Mesenchymal stem cell (in vitro differentiated cells and primary cell): ENCODE measurements at regions not wholly inside any gene's neighbourhood (a gene's known extent, or its start where the extent isn't known, plus 50 kb on each side); places are given as distances from the start of the nearest gene placed in this dataset.

Source experiments
- DNase-seq: peaks from one replicate; pipeline ENCODE4 v3.0.0-alpha.2; 2013
- H2AFZ ChIP-seq: one replicate; pipeline ENCODE4 v1.6.1; 2013; ENCODE audit warnings: low read depth, mild to moderate bottlenecking, control low read depth, inconsistent platforms, low read length, moderate library complexity
- H2AK5ac ChIP-seq: 2 replicates; pipeline ENCODE4 v1.6.1; 2013; ENCODE audit warnings: low read length, moderate library complexity, mild to moderate bottlenecking, inconsistent platforms; ENCODE audit not compliant: severe bottlenecking
- H2BK120ac ChIP-seq: one replicate; pipeline ENCODE4 v1.6.1; 2013; ENCODE audit warnings: low read depth, mild to moderate bottlenecking, inconsistent platforms, low read length, moderate library complexity
- H2BK12ac ChIP-seq, 2 experiments: one replicate each; pipeline ENCODE4 v1.6.1; 2013; ENCODE audit warnings: inconsistent platforms in 2 of 2, low read length in 2 of 2, mild to moderate bottlenecking in 2 of 2, moderate library complexity in 2 of 2, control low read depth in 1 of 2
- H2BK15ac ChIP-seq: one replicate; pipeline ENCODE4 v1.6.1; 2013; ENCODE audit warnings: mild to moderate bottlenecking, low read depth, inconsistent platforms; ENCODE audit not compliant: poor library complexity, severe bottlenecking
- H2BK5ac ChIP-seq: 2 replicates; pipeline ENCODE4 v1.6.1; 2013; ENCODE audit warnings: low read depth, mild to moderate bottlenecking, low read length, control low read depth, inconsistent platforms; ENCODE audit not compliant: poor library complexity, severe bottlenecking
- H3K14ac ChIP-seq, 2 experiments: one replicate each; pipeline ENCODE4 v1.6.1; 2013; ENCODE audit warnings: inconsistent platforms in 2 of 2, low read length in 2 of 2, control low read depth in 1 of 2, mild to moderate bottlenecking in 1 of 2, moderate library complexity in 1 of 2
- H3K18ac ChIP-seq, 2 experiments: one replicate each; pipeline ENCODE4 v1.6.1; 2013; ENCODE audit warnings: inconsistent platforms in 2 of 2, low read length in 2 of 2, control low read depth in 1 of 2, low read depth in 1 of 2, mild to moderate bottlenecking in 1 of 2
- H3K23ac ChIP-seq, 2 experiments: one replicate each; pipeline ENCODE4 v1.6.1; 2013; ENCODE audit warnings: inconsistent platforms in 2 of 2, low read length in 2 of 2, mild to moderate bottlenecking in 2 of 2, moderate library complexity in 2 of 2, control low read depth in 1 of 2
- H3K27ac ChIP-seq: 2 replicates; pipeline ENCODE4 v1.5.1; 2013; ENCODE audit warnings: mild to moderate bottlenecking, moderate library complexity, low read length, control low read depth, inconsistent platforms; ENCODE audit not compliant: poor library complexity, severe bottlenecking
- H3K27me3 ChIP-seq, 2 experiments: 2 replicates each; pipeline versions ENCODE4 v1.6.1 to v1.7.0; 2013; ENCODE audit warnings: low read length in 2 of 2, mild to moderate bottlenecking in 2 of 2, moderate library complexity in 2 of 2, control low read depth in 1 of 2, inconsistent platforms in 1 of 2; ENCODE audit not compliant: control insufficient read depth in 1 of 2, insufficient read depth in 1 of 2
- H3K36me3 ChIP-seq, 2 experiments: 2 replicates each; pipeline versions ENCODE4 v1.6.1 to v1.7.0; 2013; ENCODE audit warnings: low read length in 2 of 2, control low read depth in 1 of 2, inconsistent platforms in 1 of 2, low read depth in 1 of 2, mild to moderate bottlenecking in 1 of 2; ENCODE audit not compliant: insufficient read depth in 2 of 2, control insufficient read depth in 1 of 2
- H3K4ac ChIP-seq, 2 experiments: one replicate each; pipeline ENCODE4 v1.6.1; 2013; ENCODE audit warnings: inconsistent platforms in 2 of 2, low read length in 2 of 2, mild to moderate bottlenecking in 2 of 2, moderate library complexity in 2 of 2, control low read depth in 1 of 2, low read depth in 1 of 2
- H3K4me1 ChIP-seq: 2 replicates; pipeline ENCODE4 v1.6.1; 2013; ENCODE audit warnings: low read depth, low read length, control low read depth; ENCODE audit not compliant: control insufficient read depth, insufficient read depth
- H3K4me2 ChIP-seq: 2 replicates; pipeline ENCODE4 v1.6.1; 2013; ENCODE audit warnings: low read length, mild to moderate bottlenecking, inconsistent platforms; ENCODE audit not compliant: poor library complexity, severe bottlenecking
- H3K4me3 ChIP-seq, 2 experiments: 2 replicates each; pipeline versions ENCODE4 v1.5.1 to v1.7.0; 2013; ENCODE audit warnings: low read length in 2 of 2, mild to moderate bottlenecking in 2 of 2, control low read depth in 1 of 2, low read depth in 1 of 2; ENCODE audit not compliant: insufficient read depth in 1 of 2
- H3K79me1 ChIP-seq: replicated peaks from 2 replicates; pipeline ENCODE4 v1.6.1; 2013; ENCODE audit warnings: mild to moderate bottlenecking, control low read depth, low read length, inconsistent platforms; ENCODE audit not compliant: poor library complexity, severe bottlenecking
- H3K9ac ChIP-seq: 2 replicates; pipeline ENCODE4 v1.7.0; 2013; ENCODE audit warnings: mild to moderate bottlenecking, low read length, moderate library complexity
- H3K9me3 ChIP-seq: 2 replicates; pipeline ENCODE4 v1.7.0; 2013; ENCODE audit warnings: mild to moderate bottlenecking, low read length; ENCODE audit not compliant: control insufficient read depth
- H4K8ac ChIP-seq: one replicate; pipeline ENCODE4 v1.6.1; 2013; ENCODE audit warnings: inconsistent platforms, mild to moderate bottlenecking, low read length, moderate library complexity
- H4K91ac ChIP-seq: one replicate; pipeline ENCODE4 v1.6.1; 2013; ENCODE audit warnings: mild to moderate bottlenecking, low read length, inconsistent platforms
- WGBS: methylation state at CpG from one replicate; pipeline ENCODE4 v1.1.7; 2013; ENCODE audit warnings: mixed read lengths; 5-methylcytosine and 5-hydroxymethylcytosine counted together

- Histone ChIP-seq H3K4me2 (no peak overlapping the region), H3K4me1 (peaks cover 6% of the 10 kb centered on the region), H2BK12ac (no peak overlapping the region), H2AFZ (no peak overlapping the region), H3K9me3 (no peaks in the 10 kb centered on the region), H3K79me1 (no peaks in the 10 kb centered on the region), H2AK5ac (no peak overlapping the region), H3K18ac (no peak overlapping the region), H4K91ac (no peak overlapping the region), H3K23ac (no peak overlapping the region), H3K27ac (no peak overlapping the region), H2BK15ac (no peak overlapping the region), H3K36me3 (no peaks in the 10 kb centered on the region), H2BK5ac (no peak overlapping the region), H2BK120ac (no peak overlapping the region), H4K8ac (no peak overlapping the region), H3K9ac (no peak overlapping the region), H3K4ac (no peak overlapping the region), H3K14ac (no peak overlapping the region), H3K4me3 (no peak overlapping the region), H3K27me3 (no peaks in the 10 kb centered on the region)
- WGBS: no CpG with 5 or more reads among the region's 2 CpGs
- DNase-seq: no peak
Measured at GRCh38 chr4:130628531-130628930, 1532.6 kb downstream of the C4orf33 start.

GRCh38 chr4:130632731-130633604 lies 1537.0 kb downstream of the C4orf33 start:
- Histone ChIP-seq H3K27ac (peak overlapping the region; percentile 61), H2BK12ac (no peak overlapping the region), H3K18ac (no peak overlapping the region), H2BK120ac (no peak overlapping the region), H3K36me3 (no peaks in the 10 kb centered on the region), H2AFZ (no peak overlapping the region), H3K4me1 (peaks cover 6% of the 10 kb centered on the region), H4K91ac (no peak overlapping the region), H3K9me3 (no peaks in the 10 kb centered on the region), H3K9ac (no peak overlapping the region), H3K4me3 (no peak overlapping the region), H3K14ac (no peak overlapping the region), H4K8ac (no peak overlapping the region), H2AK5ac (no peak overlapping the region), H3K4me2 (peak overlapping the region; percentile 10), H3K23ac (no peak overlapping the region), H3K4ac (no peak overlapping the region), H2BK15ac (no peak overlapping the region), H3K79me1 (no peaks in the 10 kb centered on the region), H3K27me3 (no peaks in the 10 kb centered on the region), H2BK5ac (peak overlapping the region; percentile 39)
- DNase-seq: no peak
- 79% methylated on average over 13 of the region's 13 CpGs for WGBS

- peaks cover 8% of the 10 kb centered on the region for H3K4me1 ChIP-seq
- H3K9me3 ChIP-seq: no peaks in the 10 kb centered on the region
- H3K27me3 ChIP-seq: no peaks in the 10 kb centered on the region
- no peak overlapping the region for H3K9ac ChIP-seq
- H4K91ac ChIP-seq: no peak overlapping the region
- no peak overlapping the region for H2BK15ac ChIP-seq
- WGBS: 50% methylated on average over 5 of the region's 5 CpGs
- H3K79me1 ChIP-seq: no peaks in the 10 kb centered on the region
- H2AK5ac ChIP-seq: no peak overlapping the region
- no peak overlapping the region for H3K14ac ChIP-seq
- no peak for DNase-seq
- H2BK12ac ChIP-seq: no peak overlapping the region
- H3K4me2 ChIP-seq: no peak overlapping the region
- H2BK5ac ChIP-seq: no peak overlapping the region
- no peaks in the 10 kb centered on the region for H3K36me3 ChIP-seq
- no peak overlapping the region for H4K8ac ChIP-seq
- H3K27ac ChIP-seq: no peak overlapping the region
- H2BK120ac ChIP-seq: no peak overlapping the region
- H3K4me3 ChIP-seq: no peak overlapping the region
- no peak overlapping the region for H3K4ac ChIP-seq
- H3K18ac ChIP-seq: no peak overlapping the region
- H2AFZ ChIP-seq: no peak overlapping the region
- no peak overlapping the region for H3K23ac ChIP-seq
Measured at GRCh38 chr4:130636486-130636885, 1540.5 kb downstream of the C4orf33 start.

GRCh38 chr4:130640592-130640991 lies 1544.6 kb downstream of the C4orf33 start:
- no peaks in the 10 kb centered on the region for H3K36me3 ChIP-seq
- WGBS: no CpG with 5 or more reads among the region's 2 CpGs
- H3K79me1 ChIP-seq: no peaks in the 10 kb centered on the region

More at GRCh38 chr4:130640592-130640991, 1544.6 kb downstream of the C4orf33 start:
- no peak overlapping the region for H2BK12ac ChIP-seq
- no peak overlapping the region for H3K4me2 ChIP-seq
- no peak overlapping the region for H3K18ac ChIP-seq
- H3K27me3 ChIP-seq: no peaks in the 10 kb centered on the region
- no peak overlapping the region for H3K4me3 ChIP-seq
- H2BK5ac ChIP-seq: no peak overlapping the region
- no peak overlapping the region for H3K14ac ChIP-seq
- peaks cover 2% of the 10 kb centered on the region for H3K4me1 ChIP-seq
- no peak overlapping the region for H3K23ac ChIP-seq
- H3K4ac ChIP-seq: no peak overlapping the region
- no peak overlapping the region for H2AK5ac ChIP-seq
- no peak overlapping the region for H2AFZ ChIP-seq
- H3K9me3 ChIP-seq: no peaks in the 10 kb centered on the region
- H4K91ac ChIP-seq: no peak overlapping the region
- H4K8ac ChIP-seq: no peak overlapping the region
- no peak for DNase-seq
- H3K9ac ChIP-seq: no peak overlapping the region
- no peak overlapping the region for H2BK120ac ChIP-seq
- no peak overlapping the region for H3K27ac ChIP-seq
- H2BK15ac ChIP-seq: no peak overlapping the region
